ENCODE measurements at regions not wholly inside any gene's neighbourhood (a gene's known extent, or its start where the extent isn't known, plus 50 kb on each side); places are given as distances from the start of the nearest gene placed in this dataset.

DNA sequence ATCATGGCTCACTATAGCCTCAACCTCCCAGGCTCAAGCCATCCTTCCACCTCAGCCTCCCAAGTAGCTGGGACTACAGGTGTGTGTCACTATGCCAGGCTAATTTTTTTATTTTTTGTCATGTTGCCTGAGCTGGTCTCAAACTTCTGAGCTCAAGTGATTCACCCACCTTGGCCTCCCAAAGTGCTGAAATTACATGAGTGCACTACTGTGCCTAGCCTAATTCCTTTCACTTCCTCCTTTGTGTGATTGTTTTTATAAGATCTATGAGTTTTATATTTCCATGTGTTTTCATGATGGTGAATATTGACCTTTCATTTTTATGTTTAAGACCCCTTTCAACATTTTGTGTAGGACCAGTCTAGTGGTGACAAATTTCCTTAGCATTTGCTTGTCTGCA lies 55.2 kb upstream of the IL12B start:
- no peak for DNase-seq (ENCODE audit: low read depth, low spot score)

GRCh38 chr5:159386028-159386711 lies 55.9 kb upstream of the IL12B start:
- no peak for DNase-seq (ENCODE audit: low read depth, low spot score)

DNA sequence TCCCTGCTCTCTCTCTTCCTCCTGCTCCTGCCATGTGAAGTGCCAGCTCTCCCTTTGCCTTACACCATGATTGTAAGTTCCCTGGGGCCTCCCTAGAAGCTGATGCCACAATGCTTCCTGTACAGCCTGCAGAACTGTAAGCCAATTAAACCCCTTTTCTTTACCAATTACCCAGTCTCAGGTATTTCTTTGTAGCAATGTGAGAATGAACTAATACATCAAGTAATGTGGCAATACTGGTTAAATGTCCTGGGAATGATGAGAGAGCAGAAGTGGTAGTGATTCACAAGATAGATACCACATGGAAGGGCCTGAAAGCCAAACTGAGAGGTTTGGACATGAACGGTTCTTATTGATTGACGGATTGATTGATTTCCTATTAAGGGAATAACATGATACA lies 62.6 kb upstream of the IL12B start:
- no peak for DNase-seq (ENCODE audit: low read depth, low spot score)

GRCh38 chr5:159393854-159394274 lies 63.6 kb upstream of the IL12B start:
- DNase-seq (ENCODE audit: low read depth, low spot score): no peak

GRCh38 chr5:159395202-159395601 lies 64.9 kb upstream of the IL12B start:
- DNase-seq (ENCODE audit: low read depth, low spot score): no peak

- DNase-seq (ENCODE audit: low read depth, low spot score): no peak
Observed at GRCh38 chr5:159398936-159399335, 68.6 kb upstream of the IL12B start.

- no peak for DNase-seq (ENCODE audit: low read depth, low spot score)
Observed at GRCh38 chr5:159400476-159400875, 70.2 kb upstream of the IL12B start.

- DNase-seq (ENCODE audit: low read depth, low spot score): peak; percentile 4
Observed at GRCh38 chr5:159402311-159402710, 72.0 kb upstream of the IL12B start.

GRCh38 chr5:159402856-159403255 lies 72.6 kb upstream of the IL12B start:
- no peak for DNase-seq (ENCODE audit: low read depth, low spot score)

DNA sequence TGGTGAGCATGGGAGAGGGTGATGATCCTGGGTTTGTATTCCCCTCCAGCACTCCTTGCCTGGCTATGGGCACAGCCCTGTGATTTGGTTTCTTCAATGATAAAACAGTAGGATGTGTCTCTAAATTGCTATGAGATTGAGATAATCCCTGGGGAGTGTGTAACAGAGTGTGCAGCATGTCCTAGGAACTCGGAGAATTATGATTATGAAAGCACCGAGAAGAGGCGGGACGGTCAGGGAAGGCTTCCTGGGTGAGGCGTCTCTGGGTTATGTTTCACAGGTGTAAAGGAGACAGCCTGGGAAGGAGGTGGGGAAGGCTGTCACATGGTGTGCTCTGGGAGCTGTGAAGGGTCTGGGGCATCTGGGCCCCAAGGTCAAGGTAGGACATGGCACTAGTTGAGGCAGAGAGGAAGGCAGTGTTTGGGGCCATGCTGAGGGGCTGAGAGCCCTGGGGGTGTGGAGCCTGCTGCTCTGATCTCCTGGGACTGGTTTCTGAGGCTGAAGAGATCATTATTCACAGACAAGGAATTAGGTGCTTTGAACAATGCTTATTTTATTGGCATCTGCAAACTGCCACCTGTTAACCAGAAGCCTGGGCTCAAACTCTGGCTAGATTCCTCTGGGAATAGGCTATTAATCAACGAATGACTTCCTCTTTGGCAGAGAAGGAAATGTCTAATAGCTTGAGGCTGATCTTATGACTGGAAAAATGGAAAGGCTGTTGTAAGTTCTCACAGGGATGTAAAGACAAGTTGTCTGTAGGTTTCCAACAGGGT lies 73.8 kb upstream of the IL12B start:
- DNase-seq (ENCODE audit: low read depth, low spot score): no peak

- DNase-seq (ENCODE audit: low read depth, low spot score): no peak
Observed at GRCh38 chr5:159405611-159406031, 75.3 kb upstream of the IL12B start.

- DNase-seq (ENCODE audit: low read depth, low spot score): no peak
Observed at GRCh38 chr5:159406571-159406970, 76.3 kb upstream of the IL12B start.

GRCh38 chr5:159409801-159410200 lies 79.5 kb upstream of the IL12B start:
- no peak for DNase-seq (ENCODE audit: low read depth, low spot score)

DNA sequence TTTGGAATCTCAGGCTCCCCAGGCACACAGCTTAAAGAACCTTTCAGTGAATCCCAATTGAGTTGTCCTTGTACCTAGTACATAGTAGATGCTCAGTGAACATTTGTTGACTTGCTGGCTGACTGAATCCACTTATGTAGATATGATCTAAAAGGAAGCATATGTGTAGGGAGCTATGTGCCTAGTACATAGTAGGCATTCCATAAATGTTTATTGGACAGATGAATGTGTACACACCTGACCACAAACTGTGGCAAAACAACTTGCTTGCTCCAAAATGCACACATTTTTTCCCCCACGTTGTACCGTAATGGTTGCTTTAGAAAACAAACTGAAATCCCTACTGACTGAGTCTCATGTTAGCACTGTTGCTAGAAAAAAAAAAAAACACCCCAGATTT lies 80.2 kb upstream of the IL12B start:
- peak; percentile 2 for DNase-seq (ENCODE audit: low read depth, low spot score)

GRCh38 chr5:159411115-159411514 lies 80.8 kb upstream of the IL12B start:
- DNase-seq (ENCODE audit: low read depth, low spot score): no peak

- no peak for DNase-seq (ENCODE audit: low read depth, low spot score)
Observed at GRCh38 chr5:159412284-159413046, 82.2 kb upstream of the IL12B start.

- DNase-seq (ENCODE audit: low read depth, low spot score): no peak
Observed at GRCh38 chr5:159414021-159414420, 83.7 kb upstream of the IL12B start.

DNA sequence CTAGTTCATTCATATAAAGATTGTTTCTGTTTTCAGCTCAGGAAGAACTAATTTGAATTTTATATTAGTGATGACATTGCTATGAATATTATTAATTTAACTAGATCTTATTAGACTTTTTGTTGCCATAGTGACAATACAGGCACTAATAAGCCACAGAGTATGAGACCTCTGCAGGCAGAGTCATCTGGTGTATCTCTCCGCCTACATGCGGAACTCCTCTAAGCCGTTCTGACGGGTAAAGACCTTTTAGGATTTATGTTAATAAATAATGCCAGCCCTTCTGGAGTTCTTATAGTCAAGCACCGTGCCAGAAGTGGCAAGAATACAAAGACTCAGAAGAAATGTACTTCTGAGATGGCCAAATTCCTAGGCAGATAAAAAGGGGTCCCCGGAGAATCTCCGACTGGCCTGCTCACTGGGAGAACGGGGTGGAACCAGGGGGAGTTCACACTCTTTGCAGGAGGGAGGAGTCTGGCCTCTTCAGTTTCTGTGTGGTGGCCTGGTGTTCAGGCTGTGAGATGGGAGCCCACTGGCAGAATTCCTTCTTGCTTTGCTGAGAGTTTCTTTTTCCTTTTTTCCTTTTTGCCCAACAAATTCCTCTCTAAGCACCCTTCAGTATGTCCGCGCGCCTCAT lies 85.1 kb upstream of the IL12B start:
- no peak for DNase-seq (ENCODE audit: low read depth, low spot score)

GRCh38 chr5:159416438-159416837 lies 86.2 kb upstream of the IL12B start:
- no peak for DNase-seq (ENCODE audit: low read depth, low spot score)

DNA sequence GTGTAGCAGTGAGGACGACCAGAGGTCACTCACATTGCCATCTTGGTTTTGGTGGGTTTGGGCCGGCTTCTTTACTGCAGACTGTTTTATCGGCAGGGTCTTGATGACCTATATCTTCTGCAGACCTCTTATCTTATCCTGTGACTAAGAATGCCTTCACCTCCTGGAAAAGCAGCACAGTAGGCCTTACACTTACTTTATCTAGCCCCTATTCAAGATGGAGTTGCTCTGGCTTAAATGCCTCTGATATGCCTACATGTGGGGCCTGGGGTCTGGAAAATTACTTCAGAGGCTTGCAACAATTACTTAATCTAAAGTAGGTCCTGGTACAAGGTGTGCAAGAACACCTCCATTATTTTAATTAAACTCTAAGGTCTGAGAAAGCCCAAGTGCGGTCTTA lies 86.9 kb upstream of the IL12B start:
- DNase-seq (ENCODE audit: low read depth, low spot score): no peak

DNA sequence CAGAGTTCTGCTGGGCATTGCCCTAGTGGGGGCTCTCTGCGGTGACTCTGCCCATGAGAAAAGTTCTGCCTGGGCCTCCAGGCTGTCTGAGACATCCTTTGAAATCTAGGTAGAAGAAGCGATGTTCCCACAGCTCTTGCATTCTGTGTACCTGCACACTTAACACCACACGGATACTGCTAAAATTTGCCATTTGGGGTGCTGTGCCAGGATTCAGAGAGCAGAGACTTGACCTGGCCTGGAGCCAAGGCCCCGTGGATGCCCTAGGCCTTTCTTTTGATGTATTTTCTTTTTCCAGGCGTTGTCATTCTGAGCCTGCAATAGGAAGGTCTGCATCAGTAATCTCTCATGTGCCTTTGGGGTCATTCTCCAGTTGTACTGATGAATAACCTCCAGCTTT lies 89.3 kb upstream of the IL12B start:
- DNase-seq (ENCODE audit: low read depth, low spot score): no peak

DNA sequence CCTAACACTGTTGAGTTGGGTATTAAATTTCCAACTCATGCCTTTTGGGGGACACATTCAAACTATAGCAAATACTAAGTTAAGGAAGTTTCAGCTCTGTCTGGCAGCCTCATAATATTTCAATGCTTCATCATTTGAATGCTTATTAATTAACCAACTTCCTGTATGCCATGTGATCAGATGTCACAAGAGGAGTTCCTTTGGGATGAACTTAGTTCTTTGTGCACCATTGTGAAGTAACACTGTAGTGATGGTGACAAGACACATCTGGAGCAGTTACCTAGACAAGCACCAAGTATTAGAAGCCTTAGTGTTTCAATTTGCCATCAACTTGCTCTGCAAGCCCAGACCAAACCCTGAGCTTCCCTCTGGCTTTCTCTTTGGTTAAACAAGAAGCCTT lies 90.7 kb upstream of the IL12B start:
- DNase-seq (ENCODE audit: low read depth, low spot score): no peak

Data from astrocyte of the hippocampus (primary cell).